ENCODE measurements at regions not wholly inside any gene's neighbourhood (a gene's known extent, or its start where the extent isn't known, plus 50 kb on each side); places are given as distances from the start of the nearest gene placed in this dataset.

- no peak overlapping the region for H3K4me3 ChIP-seq (ENCODE audit: low read depth, low read length)
- DNase-seq (ENCODE audit: low read depth), result no peak
- no peak for TF ChIP-seq CTCF (IDR thresholded peaks at IDR 0.05; ENCODE audit: insufficient read depth, low read depth, low read length, missing control alignments)
Measured at GRCh38 chr5:52735139-52735538, 52.6 kb upstream of the ITGA1 start.

Measured in GM12865 (cell line).